ENCODE measurements at regions not wholly inside any gene's neighbourhood (a gene's known extent, or its start where the extent isn't known, plus 50 kb on each side); places are given as distances from the start of the nearest gene placed in this dataset.

DNA sequence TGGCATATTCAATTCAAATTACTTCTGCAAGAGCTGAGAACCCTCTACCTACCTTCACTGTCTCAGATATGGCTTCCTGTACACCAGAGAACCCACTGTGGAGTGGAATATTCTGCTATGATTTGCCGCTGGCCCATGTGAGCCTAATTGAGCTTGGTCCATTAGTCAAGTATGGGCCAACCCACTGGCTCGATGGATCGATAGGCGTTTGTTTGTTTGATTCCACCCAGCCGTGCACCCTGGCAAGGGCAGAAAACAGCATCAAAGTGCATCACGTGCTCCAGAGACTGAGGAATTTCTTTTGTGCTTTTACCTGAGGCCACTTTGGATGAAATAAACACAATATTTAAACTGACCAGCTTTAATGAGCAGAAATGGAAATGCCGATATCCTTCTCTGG, 426.3 kb downstream of the AACS start:
- DNase-seq (no peak), ATAC-seq (ENCODE audit: low read depth) (no peak)
- no peaks in the 10 kb centered on the region for H3K4me1 Mint-ChIP-seq
- Histone ChIP-seq H3K9ac (ENCODE audit: low read length) (no peak overlapping the region), H3K27me3 (replicated peaks in 1 of 4; ENCODE audit: control extremely low read depth in 1 of 4, control insufficient read depth in 3 of 4, insufficient read depth in 4 of 4, low read length in 3 of 4) (no peaks in the 10 kb centered on the region), H3K4me3 (ENCODE audit: control extremely low read depth in 1 of 5, extremely low read depth in 1 of 5, insufficient read depth in 1 of 5, low read depth in 2 of 5, low read length in 4 of 5) (no peak overlapping the region), H3K79me2 (ENCODE audit: control insufficient read depth, insufficient read depth, low read length) (no peaks in the 10 kb centered on the region), H3K36me3 (replicated peaks in 1 of 2; ENCODE audit: control extremely low read depth in 1 of 2, control insufficient read depth in 1 of 2, extremely low read depth in 1 of 2, insufficient read depth in 2 of 2, low read length in 1 of 2) (no peaks in the 10 kb centered on the region), H3K4me2 (replicated peaks; ENCODE audit: low read depth, low read length, poor library complexity, severe bottlenecking) (no peak overlapping the region), H4K20me1 (ENCODE audit: control insufficient read depth, insufficient read depth, low read length, poor library complexity, severe bottlenecking) (no peaks in the 10 kb centered on the region), H3K9me3 (ENCODE audit: control extremely low read depth in 1 of 3, control insufficient read depth in 2 of 3, insufficient read depth in 1 of 3, low read length in 2 of 3) (peaks cover 0 to 8% (median 0%) of the 10 kb centered on the region in 3 donors), H2AFZ (ENCODE audit: insufficient read depth, low read depth, low read length, poor library complexity, severe bottlenecking) (no peak overlapping the region), H3K4me1 (ENCODE audit: control insufficient read depth in 2 of 2, insufficient read depth in 2 of 2, low read length in 2 of 2) (no peaks in the 10 kb centered on the region), H3K27ac (ENCODE audit: low read length in 2 of 2) (no peak overlapping the region)
- no peaks in the 10 kb centered on the region for H3K27me3 Mint-ChIP-seq
- H3K9me3 Mint-ChIP-seq (ENCODE audit: insufficient read depth): peaks cover 4% of the 10 kb centered on the region
- WGBS (ENCODE audit: insufficient coverage): 93% methylated on average over 7 of the region's 7 CpGs
- POLR2A ChIA-PET: no interaction called here
- H3K27ac Mint-ChIP-seq: no peak overlapping the region
- no peak overlapping the region for H3K4me3 Mint-ChIP-seq
- intact Hi-C loops (cut with micrococcal nuclease): no loop called here
- CTCF ChIA-PET: no interaction called here
- TF ChIP-seq EZH2 (IDR thresholded peaks at IDR 0.05; ENCODE audit: borderline replicate concordance, insufficient read depth, low read depth, low read length, poor library complexity, severe bottlenecking): no peak
- TF ChIP-seq, protein P1, sequence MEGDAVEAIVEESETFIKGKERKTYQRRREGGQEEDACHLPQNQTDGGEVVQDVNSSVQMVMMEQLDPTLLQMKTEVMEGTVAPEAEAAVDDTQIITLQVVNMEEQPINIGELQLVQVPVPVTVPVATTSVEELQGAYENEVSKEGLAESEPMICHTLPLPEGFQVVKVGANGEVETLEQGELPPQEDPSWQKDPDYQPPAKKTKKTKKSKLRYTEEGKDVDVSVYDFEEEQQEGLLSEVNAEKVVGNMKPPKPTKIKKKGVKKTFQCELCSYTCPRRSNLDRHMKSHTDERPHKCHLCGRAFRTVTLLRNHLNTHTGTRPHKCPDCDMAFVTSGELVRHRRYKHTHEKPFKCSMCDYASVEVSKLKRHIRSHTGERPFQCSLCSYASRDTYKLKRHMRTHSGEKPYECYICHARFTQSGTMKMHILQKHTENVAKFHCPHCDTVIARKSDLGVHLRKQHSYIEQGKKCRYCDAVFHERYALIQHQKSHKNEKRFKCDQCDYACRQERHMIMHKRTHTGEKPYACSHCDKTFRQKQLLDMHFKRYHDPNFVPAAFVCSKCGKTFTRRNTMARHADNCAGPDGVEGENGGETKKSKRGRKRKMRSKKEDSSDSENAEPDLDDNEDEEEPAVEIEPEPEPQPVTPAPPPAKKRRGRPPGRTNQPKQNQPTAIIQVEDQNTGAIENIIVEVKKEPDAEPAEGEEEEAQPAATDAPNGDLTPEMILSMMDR (IDR thresholded peaks at IDR 0.05): no peak

DNA sequence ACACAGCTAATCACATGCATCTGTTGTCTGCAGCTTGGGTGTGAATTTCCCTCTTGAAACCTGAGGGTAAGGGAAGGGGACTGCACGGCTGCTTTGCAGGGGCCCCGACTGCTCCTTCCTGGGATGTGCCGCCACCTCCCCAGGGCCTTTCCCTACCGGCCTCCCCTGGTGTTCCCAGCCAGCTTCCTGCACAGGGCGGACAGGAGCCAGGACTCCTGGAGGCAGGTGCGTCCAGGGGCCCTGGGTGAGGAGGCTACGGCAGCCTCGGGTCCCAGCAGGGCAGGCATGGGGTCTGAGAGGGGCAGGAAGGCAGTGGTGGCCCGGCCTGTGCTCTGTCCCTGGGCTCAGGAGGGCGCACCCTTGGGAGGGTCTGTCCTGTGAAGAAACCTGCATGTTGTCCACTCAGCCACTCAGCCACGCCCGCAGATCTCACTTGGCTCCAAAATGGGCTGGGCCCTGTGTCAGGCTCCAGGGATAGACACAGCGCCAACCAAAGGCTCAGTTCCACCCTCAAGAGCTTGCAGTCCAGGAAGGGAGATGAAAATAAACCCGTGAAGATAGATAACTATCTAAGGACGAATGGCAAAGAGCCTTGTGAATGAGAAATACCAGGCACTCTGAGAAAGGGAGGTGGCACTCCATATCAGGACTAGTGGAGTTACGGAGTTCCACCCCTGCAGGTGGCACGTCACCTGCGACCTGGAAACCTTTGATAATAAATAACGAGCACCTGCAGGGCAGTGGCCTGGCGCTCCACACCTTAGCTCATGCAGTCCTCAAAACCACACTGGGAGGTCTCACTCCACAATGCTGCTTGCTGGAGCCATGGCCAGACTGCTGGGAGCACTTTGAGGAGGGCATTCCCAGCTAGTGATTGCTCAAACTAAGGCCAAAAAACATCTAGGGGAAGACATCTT, 427.4 kb downstream of the AACS start:
- TF ChIP-seq, protein P1 (IDR thresholded peaks at IDR 0.05): no peak
- TF ChIP-seq EZH2 (IDR thresholded peaks at IDR 0.05; ENCODE audit: borderline replicate concordance, insufficient read depth, low read depth, low read length, poor library complexity, severe bottlenecking): no peak
- no peak overlapping the region for H3K4me3 ChIP-seq (ENCODE audit: control extremely low read depth in 1 of 5, extremely low read depth in 1 of 5, insufficient read depth in 1 of 5, low read depth in 2 of 5, low read length in 4 of 5)
- H3K9ac ChIP-seq (ENCODE audit: low read length): no peak overlapping the region
- H3K4me2 ChIP-seq (replicated peaks; ENCODE audit: low read depth, low read length, poor library complexity, severe bottlenecking): no peak overlapping the region
- no peaks in the 10 kb centered on the region for H3K4me1 ChIP-seq (ENCODE audit: control insufficient read depth in 2 of 2, insufficient read depth in 2 of 2, low read length in 2 of 2)
- no peaks in the 10 kb centered on the region for H4K20me1 ChIP-seq (ENCODE audit: control insufficient read depth, insufficient read depth, low read length, poor library complexity, severe bottlenecking)
- H2AFZ ChIP-seq (ENCODE audit: insufficient read depth, low read depth, low read length, poor library complexity, severe bottlenecking): no peak overlapping the region
- intact Hi-C loops (cut with micrococcal nuclease): no loop called here
- ChIA-PET CTCF (no interaction called here), POLR2A (no interaction called here)
- H3K4me3 Mint-ChIP-seq: no peak overlapping the region
- no peak overlapping the region for H3K27ac Mint-ChIP-seq
- no peaks in the 10 kb centered on the region for H3K79me2 ChIP-seq (ENCODE audit: control insufficient read depth, insufficient read depth, low read length)
- no peaks in the 10 kb centered on the region for H3K4me1 Mint-ChIP-seq
- no peaks in the 10 kb centered on the region for H3K27me3 Mint-ChIP-seq
- H3K27ac ChIP-seq (ENCODE audit: low read length in 2 of 2): no peak overlapping the region
- no peaks in the 10 kb centered on the region for H3K27me3 ChIP-seq (replicated peaks in 1 of 4; ENCODE audit: control extremely low read depth in 1 of 4, control insufficient read depth in 3 of 4, insufficient read depth in 4 of 4, low read length in 3 of 4)
- no peak for DNase-seq
- peaks cover 4% of the 10 kb centered on the region for H3K9me3 Mint-ChIP-seq (ENCODE audit: insufficient read depth)
- H3K9me3 ChIP-seq (ENCODE audit: control extremely low read depth in 1 of 3, control insufficient read depth in 2 of 3, insufficient read depth in 1 of 3, low read length in 2 of 3): peaks cover 0 to 8% (median 0%) of the 10 kb centered on the region in 3 donors
- ATAC-seq (ENCODE audit: low read depth): no peak
- no peaks in the 10 kb centered on the region for H3K36me3 ChIP-seq (replicated peaks in 1 of 2; ENCODE audit: control extremely low read depth in 1 of 2, control insufficient read depth in 1 of 2, extremely low read depth in 1 of 2, insufficient read depth in 2 of 2, low read length in 1 of 2)
- 91% methylated on average over 19 of the region's 20 CpGs for WGBS (ENCODE audit: insufficient coverage)

Measured in B cell (primary cell).